HCT116 (cell line): ENCODE measurements at regions not wholly inside any gene's neighbourhood (a gene's known extent, or its start where the extent isn't known, plus 50 kb on each side); places are given as distances from the start of the nearest gene placed in this dataset.

Source experiments
- ATAC-seq: fragments of 200-7000 bp; cut with Tn5 transposase; 2 replicates; pipeline ENCODE4 v1.9.1; 2020; ENCODE audit warnings: mild to moderate bottlenecking, moderate library complexity
- BruUV-seq: library from RNA; stranded (reverse); fragments of 400-500 nt; replicated peaks from 2 replicates; lab custom pipeline; 2021; lab: Mats Ljungman, UMichigan
- CTCF ChIA-PET: fragments of 300-600 bp; sonication (Branson Sonifier 250); formaldehyde crosslinking; loops from one replicate; lab custom pipeline; 2021; ENCODE audit warnings: antibody characterized with exemption; lab: Charles Lee
- POLR2A ChIA-PET: fragments of 300-600, 350-600 bp; sonication (Branson Sonifier 250); formaldehyde crosslinking; loops from one replicate; lab custom pipeline; 2021; ENCODE audit warnings: antibody characterized with exemption; lab: Charles Lee
- RAD21 ChIA-PET, 2 experiments: fragments of 300-600 bp; sonication (Branson Sonifier 250); formaldehyde crosslinking; loops; one replicate each; lab custom pipeline; 2023; ENCODE audit warnings: low total read pairs in 2 of 2; ENCODE audit not compliant: uncharacterized antibody in 2 of 2, unreplicated experiment in 2 of 2, low non-redundant PET in 1 of 2; lab: Charles Lee
- DNase-seq: peaks from one replicate; pipeline ENCODE4 v3.0.0-alpha.2; 2010; ENCODE audit warnings: low read depth, low spot score
- H2AFZ ChIP-seq: fragments of 200-600 bp; shearing (Covaris generic), sonication (generic); 2 replicates; pipeline ENCODE4 v1.6.1; 2017; ENCODE audit warnings: low read depth, mixed run types, mixed read lengths, antibody characterized with exemption, low read length; ENCODE audit not compliant: poor library complexity, severe bottlenecking
- H3K27ac ChIP-seq: 2 replicates; pipeline ENCODE4 v1.5.1; 2012; ENCODE audit warnings: low read depth, low read length
- H3K27me3 ChIP-seq: fragments of 200-600 bp; sonication (generic); 2 replicates; pipeline ENCODE4 v1.6.1; 2016; ENCODE audit warnings: mixed run types, low read length, mixed read lengths; ENCODE audit not compliant: insufficient read depth
- H3K36me3 ChIP-seq, 2 experiments: fragments of 200-500 bp in 1 of 2; fragments of 200-600 bp in 1 of 2; sonication (Bioruptor generic) in 1 of 2; sonication (generic) in 1 of 2; 2 replicates each; pipeline versions ENCODE4 v1.5.1 to v1.6.1; 2014 to 2016; ENCODE audit warnings: low read length in 2 of 2, inconsistent platforms in 1 of 2, mixed read lengths in 1 of 2, mixed run types in 1 of 2; ENCODE audit not compliant: insufficient read depth in 2 of 2, control insufficient read depth in 1 of 2
- H3K4me1 ChIP-seq, 2 experiments: fragments of 200-600 bp in 1 of 2; sonication (generic) in 1 of 2; 2 replicates each; pipeline versions ENCODE4 v1.5.1 to v1.6.1; 2012 to 2017; ENCODE audit warnings: low read length in 2 of 2, inconsistent platforms in 1 of 2, mild to moderate bottlenecking in 1 of 2, mixed read lengths in 1 of 2, mixed run types in 1 of 2, moderate library complexity in 1 of 2; ENCODE audit not compliant: insufficient read depth in 2 of 2, control insufficient read depth in 1 of 2
- H3K4me2 ChIP-seq: fragments of 200-600 bp; sonication (generic); 2 replicates; pipeline ENCODE4 v1.6.1; 2017; ENCODE audit warnings: mixed run types, low read length, mixed read lengths
- H3K4me3 ChIP-seq, 2 experiments: fragments of 200-600 bp in 1 of 2; sonication (generic) in 1 of 2; replicated peaks in 1 of 2; 2 replicates each; pipeline ENCODE4 v1.5.1; 2011 to 2016; ENCODE audit warnings: low read length in 2 of 2, control low read depth in 1 of 2, low read depth in 1 of 2, mild to moderate bottlenecking in 1 of 2, mixed read lengths in 1 of 2, mixed run types in 1 of 2
- H3K79me2 ChIP-seq: fragments of 200-600 bp; sonication (generic); 2 replicates; pipeline ENCODE4 v1.6.1; 2017; ENCODE audit warnings: mild to moderate bottlenecking, mixed run types, low read length, moderate library complexity, mixed read lengths; ENCODE audit not compliant: insufficient read depth
- H3K9ac ChIP-seq: fragments of 200-600 bp; sonication (generic); 2 replicates; pipeline ENCODE4 v1.6.1; 2016; ENCODE audit warnings: low read length, mixed read lengths
- H3K9me2 ChIP-seq: fragments of 200-600 bp; sonication (generic), shearing (Covaris generic); 2 replicates; pipeline ENCODE4 v1.6.1; 2017; ENCODE audit warnings: mixed run types, mild to moderate bottlenecking, moderate library complexity; ENCODE audit not compliant: insufficient read depth
- H3K9me3 ChIP-seq, 2 experiments: fragments of 200-500 bp in 1 of 2; fragments of 200-600 bp in 1 of 2; sonication (Bioruptor generic) in 1 of 2; sonication (generic) in 1 of 2; 2 replicates each; pipeline ENCODE4 v1.6.1; 2014 to 2017; ENCODE audit warnings: low read length in 2 of 2, mixed read lengths in 2 of 2, inconsistent platforms in 1 of 2, low read depth in 1 of 2, mild to moderate bottlenecking in 1 of 2, mixed run types in 1 of 2, moderate library complexity in 1 of 2; ENCODE audit not compliant: control insufficient read depth in 1 of 2, insufficient read depth in 1 of 2
- H4K20me1 ChIP-seq: fragments of 200-600 bp; sonication (generic), shearing (Covaris generic); 2 replicates; pipeline ENCODE4 v1.6.1; 2017; ENCODE audit warnings: mixed run types, mild to moderate bottlenecking, moderate library complexity; ENCODE audit not compliant: insufficient read depth
- CEBPB ChIP-seq: IDR thresholded peaks from 2 replicates; pipeline ENCODE4 v1.6.1; 2012; ENCODE audit warnings: low read depth
- EGR1 ChIP-seq: IDR thresholded peaks from 2 replicates; pipeline ENCODE4 v1.6.1; 2012; ENCODE audit warnings: low read depth
- ELF1 ChIP-seq: IDR thresholded peaks from 2 replicates; pipeline ENCODE4 v1.6.1; 2012; ENCODE audit warnings: low read depth, borderline replicate concordance
- EZH2 ChIP-seq: fragments of 200-600 bp; sonication (generic); IDR thresholded peaks from 2 replicates; pipeline ENCODE4 v1.6.1; 2017; ENCODE audit warnings: antibody characterized with exemption, mixed run types
- EZH2phosphoT487 ChIP-seq: fragments of 200-600 bp; IDR thresholded peaks from 2 replicates; pipeline ENCODE4 v1.6.1; 2018; ENCODE audit warnings: antibody characterized with exemption, borderline replicate concordance
- JUND ChIP-seq: IDR thresholded peaks from 2 replicates; pipeline ENCODE4 v1.6.1; 2012
- POLR2A ChIP-seq: IDR thresholded peaks from 2 replicates; pipeline ENCODE4 v1.7.0; 2011; ENCODE audit warnings: borderline replicate concordance; ENCODE audit not compliant: insufficient read depth, insufficient read length; ENCODE audit errors: extremely low read depth
- POLR2AphosphoS5 ChIP-seq: IDR thresholded peaks from 2 replicates; pipeline ENCODE4 v1.6.1; 2011; ENCODE audit warnings: mild to moderate bottlenecking, low read depth, low read length, moderate library complexity
- RAD21 ChIP-seq: IDR thresholded peaks from 2 replicates; pipeline ENCODE4 v1.6.1; 2012; ENCODE audit warnings: low read depth, mild to moderate bottlenecking
- SIN3A ChIP-seq: IDR thresholded peaks from 2 replicates; pipeline ENCODE4 v1.6.1; 2012; ENCODE audit warnings: low read depth
- SRF ChIP-seq: IDR thresholded peaks from 2 replicates; pipeline ENCODE4 v1.6.1; 2012; ENCODE audit warnings: low read depth
- TCF7L2 ChIP-seq: IDR thresholded peaks from 2 replicates; pipeline ENCODE4 v1.7.0; 2011; ENCODE audit warnings: borderline replicate concordance, inconsistent platforms; ENCODE audit not compliant: insufficient read depth, insufficient read length; ENCODE audit errors: extremely low read depth
- YY1 ChIP-seq: IDR thresholded peaks from 2 replicates; pipeline ENCODE4 v1.6.1; 2011; ENCODE audit warnings: low read length, low read depth, moderate library complexity, mild to moderate bottlenecking; ENCODE audit not compliant: insufficient replicate concordance; ENCODE audit errors: extremely low read depth
- ZFX ChIP-seq: fragments of 450-650 bp; IDR thresholded peaks from 2 replicates; pipeline ENCODE4 v1.6.1; 2017
- ZNF274 ChIP-seq: fragments of 200-500 bp; sonication (Bioruptor generic); IDR thresholded peaks from 2 replicates; pipeline ENCODE4 v1.6.1; 2014; ENCODE audit warnings: mild to moderate bottlenecking, low read depth, low read length, inconsistent platforms
- intact Hi-C: fragments of 100-400 bp; cut with micrococcal nuclease; formaldehyde crosslinking; loops from 2 replicates; pipeline ENCODE4 v1.10.0; 2022
- TF ChIP-seq, protein P1 (sequence below): IDR thresholded peaks from 2 replicates; pipeline ENCODE4 v1.6.1; 2012
- TF ChIP-seq, protein P2 (sequence below), 3 experiments: fragments of 200-600 bp in 1 of 3; sonication (generic) in 1 of 3; IDR thresholded peaks in 2 of 3; conservative IDR thresholded peaks in 1 of 3; 2 replicates each; pipeline ENCODE4 v1.5.1; 2012 to 2017; ENCODE audit warnings: low read depth in 2 of 3, low read length in 2 of 3, antibody characterized with exemption in 1 of 3, borderline replicate concordance in 1 of 3, control low read depth in 1 of 3, mild to moderate bottlenecking in 1 of 3, mixed read lengths in 1 of 3, mixed run types in 1 of 3, moderate library complexity in 1 of 3; ENCODE audit not compliant: insufficient read depth in 1 of 3
- TF ChIP-seq, protein P3 (sequence below): IDR thresholded peaks from 2 replicates; pipeline ENCODE4 v1.6.1; 2012
- TF ChIP-seq, protein P4 (sequence below): IDR thresholded peaks from 2 replicates; pipeline ENCODE4 v1.6.1; 2012; ENCODE audit warnings: low read depth

DNA sequence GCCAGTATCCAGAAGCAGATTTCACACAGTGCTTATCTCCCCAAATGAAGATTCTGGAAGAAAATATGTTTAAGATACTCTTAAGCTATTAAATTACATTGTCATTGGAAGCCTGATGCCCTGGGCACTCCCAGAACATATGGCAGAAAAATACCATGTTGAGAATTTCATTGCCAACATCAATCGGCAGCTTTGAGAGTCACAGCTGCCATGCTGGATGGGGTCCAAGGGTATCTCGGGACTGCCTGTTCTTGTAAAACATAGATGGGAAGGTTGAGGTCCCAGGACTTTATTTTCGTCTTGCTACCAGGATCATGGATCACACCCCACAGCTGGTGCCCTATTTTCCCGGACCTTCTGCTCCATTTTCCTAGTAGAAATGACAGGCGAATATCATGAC lies 632.5 kb downstream of the SUCLG1 start (continued):
- no peak for TF ChIP-seq SRF

DNA sequence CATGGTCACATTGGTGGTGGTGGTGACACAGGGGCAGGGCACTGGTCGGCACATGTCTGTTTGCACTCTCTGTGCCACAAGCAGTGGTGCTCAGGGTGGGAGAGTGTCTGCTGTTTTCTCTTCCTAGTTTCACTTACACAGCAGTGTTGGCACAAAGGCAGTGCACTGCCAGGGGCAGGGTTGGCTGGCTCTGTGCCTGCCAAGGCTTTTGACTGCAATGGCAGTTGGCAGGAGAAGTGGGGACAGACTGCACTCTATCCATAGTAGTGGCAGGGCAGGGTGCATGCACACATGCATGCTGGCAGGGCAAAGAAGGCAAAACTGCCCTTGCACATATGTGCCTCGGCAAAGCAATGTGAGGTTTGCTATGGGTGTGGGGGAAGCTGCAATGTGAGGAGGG lies 635.9 kb downstream of the SUCLG1 start:
- no peak overlapping the region for H3K9ac ChIP-seq
- H3K4me3 ChIP-seq = no peak overlapping the region
- no peaks in the 10 kb centered on the region for H3K79me2 ChIP-seq
- H2AFZ ChIP-seq = no peak overlapping the region
- intact Hi-C loops = loop anchor here (10.0 kb wide), 1 partner anchor 252 kb away; no protein-coding TSS in a partner anchor
- H3K27ac ChIP-seq = no peak overlapping the region
- TF ChIP-seq ZNF274 (no peak), YY1 (no peak), EZH2 (no peak), EZH2phosphoT487 (no peak), POLR2A (no peak), ELF1 (no peak), JUND (no peak), ZFX (no peak), EGR1 (no peak), POLR2AphosphoS5 (no peak), SRF (no peak), SIN3A (no peak), CEBPB (no peak), RAD21 (no peak), TCF7L2 (no peak)
- TF ChIP-seq, protein P1, sequence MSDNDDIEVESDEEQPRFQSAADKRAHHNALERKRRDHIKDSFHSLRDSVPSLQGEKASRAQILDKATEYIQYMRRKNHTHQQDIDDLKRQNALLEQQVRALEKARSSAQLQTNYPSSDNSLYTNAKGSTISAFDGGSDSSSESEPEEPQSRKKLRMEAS = no peak
- TF ChIP-seq, protein P2, sequence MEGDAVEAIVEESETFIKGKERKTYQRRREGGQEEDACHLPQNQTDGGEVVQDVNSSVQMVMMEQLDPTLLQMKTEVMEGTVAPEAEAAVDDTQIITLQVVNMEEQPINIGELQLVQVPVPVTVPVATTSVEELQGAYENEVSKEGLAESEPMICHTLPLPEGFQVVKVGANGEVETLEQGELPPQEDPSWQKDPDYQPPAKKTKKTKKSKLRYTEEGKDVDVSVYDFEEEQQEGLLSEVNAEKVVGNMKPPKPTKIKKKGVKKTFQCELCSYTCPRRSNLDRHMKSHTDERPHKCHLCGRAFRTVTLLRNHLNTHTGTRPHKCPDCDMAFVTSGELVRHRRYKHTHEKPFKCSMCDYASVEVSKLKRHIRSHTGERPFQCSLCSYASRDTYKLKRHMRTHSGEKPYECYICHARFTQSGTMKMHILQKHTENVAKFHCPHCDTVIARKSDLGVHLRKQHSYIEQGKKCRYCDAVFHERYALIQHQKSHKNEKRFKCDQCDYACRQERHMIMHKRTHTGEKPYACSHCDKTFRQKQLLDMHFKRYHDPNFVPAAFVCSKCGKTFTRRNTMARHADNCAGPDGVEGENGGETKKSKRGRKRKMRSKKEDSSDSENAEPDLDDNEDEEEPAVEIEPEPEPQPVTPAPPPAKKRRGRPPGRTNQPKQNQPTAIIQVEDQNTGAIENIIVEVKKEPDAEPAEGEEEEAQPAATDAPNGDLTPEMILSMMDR (IDR thresholded peaks at IDR 0.05 in 2 of 3, conservative IDR thresholded peaks at IDR 0.05 in 1 of 3; ENCODE audit: borderline replicate concordance in 1 of 3, insufficient read depth in 1 of 3, low read depth in 2 of 3, low read length in 2 of 3) = no peak
- TF ChIP-seq, protein P3, sequence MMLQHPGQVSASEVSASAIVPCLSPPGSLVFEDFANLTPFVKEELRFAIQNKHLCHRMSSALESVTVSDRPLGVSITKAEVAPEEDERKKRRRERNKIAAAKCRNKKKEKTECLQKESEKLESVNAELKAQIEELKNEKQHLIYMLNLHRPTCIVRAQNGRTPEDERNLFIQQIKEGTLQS = no peak
- TF ChIP-seq, protein P4, sequence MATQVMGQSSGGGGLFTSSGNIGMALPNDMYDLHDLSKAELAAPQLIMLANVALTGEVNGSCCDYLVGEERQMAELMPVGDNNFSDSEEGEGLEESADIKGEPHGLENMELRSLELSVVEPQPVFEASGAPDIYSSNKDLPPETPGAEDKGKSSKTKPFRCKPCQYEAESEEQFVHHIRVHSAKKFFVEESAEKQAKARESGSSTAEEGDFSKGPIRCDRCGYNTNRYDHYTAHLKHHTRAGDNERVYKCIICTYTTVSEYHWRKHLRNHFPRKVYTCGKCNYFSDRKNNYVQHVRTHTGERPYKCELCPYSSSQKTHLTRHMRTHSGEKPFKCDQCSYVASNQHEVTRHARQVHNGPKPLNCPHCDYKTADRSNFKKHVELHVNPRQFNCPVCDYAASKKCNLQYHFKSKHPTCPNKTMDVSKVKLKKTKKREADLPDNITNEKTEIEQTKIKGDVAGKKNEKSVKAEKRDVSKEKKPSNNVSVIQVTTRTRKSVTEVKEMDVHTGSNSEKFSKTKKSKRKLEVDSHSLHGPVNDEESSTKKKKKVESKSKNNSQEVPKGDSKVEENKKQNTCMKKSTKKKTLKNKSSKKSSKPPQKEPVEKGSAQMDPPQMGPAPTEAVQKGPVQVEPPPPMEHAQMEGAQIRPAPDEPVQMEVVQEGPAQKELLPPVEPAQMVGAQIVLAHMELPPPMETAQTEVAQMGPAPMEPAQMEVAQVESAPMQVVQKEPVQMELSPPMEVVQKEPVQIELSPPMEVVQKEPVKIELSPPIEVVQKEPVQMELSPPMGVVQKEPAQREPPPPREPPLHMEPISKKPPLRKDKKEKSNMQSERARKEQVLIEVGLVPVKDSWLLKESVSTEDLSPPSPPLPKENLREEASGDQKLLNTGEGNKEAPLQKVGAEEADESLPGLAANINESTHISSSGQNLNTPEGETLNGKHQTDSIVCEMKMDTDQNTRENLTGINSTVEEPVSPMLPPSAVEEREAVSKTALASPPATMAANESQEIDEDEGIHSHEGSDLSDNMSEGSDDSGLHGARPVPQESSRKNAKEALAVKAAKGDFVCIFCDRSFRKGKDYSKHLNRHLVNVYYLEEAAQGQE = no peak
- H3K4me2 ChIP-seq = no peak overlapping the region
- no TSS peak for BruUV-seq
- POLR2A ChIA-PET = no interaction called here
- RAD21 ChIA-PET = no interaction called here
- ATAC-seq (no peak), DNase-seq (no peak)
- no peaks in the 10 kb centered on the region for H3K9me3 ChIP-seq
- H4K20me1 ChIP-seq = no peaks in the 10 kb centered on the region
- CTCF ChIA-PET = no interaction called here
- H3K9me2 ChIP-seq = no peaks in the 10 kb centered on the region
- no peaks in the 10 kb centered on the region for H3K27me3 ChIP-seq
- H3K36me3 ChIP-seq = no peaks in the 10 kb centered on the region
- H3K4me1 ChIP-seq = no peaks in the 10 kb centered on the region
